GM18505 (cell line): ENCODE measurements at regions not wholly inside any gene's neighbourhood (a gene's known extent, or its start where the extent isn't known, plus 50 kb on each side); places are given as distances from the start of the nearest gene placed in this dataset.
"Not testable (repeated sequence)": the region's sequence is repeated elsewhere in the genome, so short reads cannot be mapped to it uniquely, and the experiment has no call there.

Experiments
- ATAC-seq: cut with Tn5 transposase; IDR thresholded peaks from one replicate; pipeline ENCODE4 v1.9.1; 2021; ENCODE audit not compliant: unreplicated experiment
- POLR2A ChIP-seq: IDR thresholded peaks from 4 replicates; pipeline ENCODE4 v1.6.1; 2011; ENCODE audit warnings: borderline replicate concordance; ENCODE audit not compliant: insufficient read depth, insufficient read length; ENCODE audit errors: extremely low read depth

DNA sequence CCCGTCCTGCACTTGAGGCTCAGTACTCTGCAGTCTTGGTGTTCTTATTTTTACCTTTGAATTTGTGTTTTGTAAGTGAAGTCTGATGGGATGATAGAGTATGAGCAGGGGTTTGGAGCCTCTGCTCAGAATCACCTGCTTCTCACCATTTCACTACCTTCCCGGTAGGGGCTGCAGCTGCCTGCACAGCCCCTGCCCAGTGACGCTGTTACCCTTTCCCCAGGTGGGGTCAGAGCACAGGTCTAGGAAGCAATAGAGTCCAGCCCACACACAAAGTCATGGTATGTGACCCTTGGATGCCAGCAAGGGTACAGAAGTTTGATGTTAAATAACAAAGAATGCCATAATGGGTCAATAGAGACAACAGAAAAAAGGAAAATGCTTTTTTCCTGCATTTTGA, 101.8 kb upstream of the TCF21 start:
- TF ChIP-seq POLR2A = no peak
- ATAC-seq = no peak

DNA sequence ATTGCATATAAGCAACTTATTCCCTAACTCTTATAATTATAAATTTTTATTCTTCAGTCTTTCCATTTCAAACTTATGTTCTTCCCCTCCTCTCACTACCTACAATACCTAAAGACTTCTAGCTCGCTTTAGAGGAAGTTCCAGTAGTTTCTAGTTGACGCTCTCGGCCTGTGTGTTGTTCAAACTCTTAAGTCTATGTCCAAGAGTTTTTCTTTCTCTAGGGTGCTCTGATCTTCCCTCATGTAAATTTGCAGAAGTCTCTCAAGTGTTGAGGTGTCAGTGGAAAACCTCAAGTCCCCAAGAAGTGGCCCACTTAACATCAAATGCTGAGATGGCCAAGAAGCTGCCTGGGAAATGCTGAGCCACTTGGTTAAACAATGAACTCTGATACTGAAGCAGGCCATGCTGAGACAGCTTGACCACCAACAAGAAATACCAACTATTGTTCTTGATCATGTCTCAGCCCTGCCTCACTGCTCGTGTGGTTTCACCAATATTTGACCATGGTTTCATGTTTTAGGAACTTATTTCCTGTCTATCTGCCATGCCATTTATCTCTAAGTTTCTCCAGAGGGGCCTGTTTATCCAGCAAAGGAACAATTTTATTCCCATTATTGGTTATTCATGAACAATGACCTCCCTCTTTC, 100.9 kb upstream of the TCF21 start:
- no peak for TF ChIP-seq POLR2A
- no peak for ATAC-seq

DNA sequence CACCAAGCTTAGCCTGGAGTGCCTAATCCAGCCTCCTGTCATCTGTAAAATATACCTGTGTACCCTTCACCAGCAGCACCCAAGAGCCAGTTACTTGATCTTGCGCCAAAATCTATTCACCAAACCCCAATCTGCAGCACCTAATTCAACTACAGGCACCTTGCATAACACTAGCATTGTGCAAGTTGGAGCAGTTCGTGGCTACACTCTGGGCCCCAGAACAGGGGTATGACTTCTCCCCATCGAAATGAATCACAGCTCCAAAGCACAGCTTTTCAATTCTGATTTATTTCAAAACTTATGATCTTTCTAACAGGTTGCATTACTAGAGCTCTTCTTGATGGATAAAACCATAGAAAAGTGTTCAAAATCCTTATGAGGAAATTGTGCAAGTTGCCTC, 100.4 kb upstream of the TCF21 start:
- no peak for TF ChIP-seq POLR2A
- no peak for ATAC-seq

DNA sequence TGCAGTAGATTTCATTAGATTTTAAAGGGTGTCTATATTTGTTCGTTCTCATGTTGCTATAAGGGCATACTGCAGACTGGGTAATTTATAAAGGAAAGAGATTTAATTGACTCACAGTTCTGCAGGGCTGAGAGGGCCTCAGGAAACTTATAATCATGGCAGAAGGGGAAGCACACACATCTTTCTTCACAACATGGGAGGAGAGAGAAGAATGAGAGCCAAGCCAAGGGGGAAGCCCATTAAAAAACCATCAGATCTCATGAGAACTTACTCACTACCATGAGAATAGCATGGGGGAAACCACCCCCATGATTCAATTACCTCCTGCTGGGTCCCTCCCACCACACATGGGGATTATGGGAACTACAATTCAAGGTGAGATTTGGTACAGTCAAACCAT, 99.5 kb upstream of the TCF21 start:
- not testable (repeated sequence) for ATAC-seq

DNA sequence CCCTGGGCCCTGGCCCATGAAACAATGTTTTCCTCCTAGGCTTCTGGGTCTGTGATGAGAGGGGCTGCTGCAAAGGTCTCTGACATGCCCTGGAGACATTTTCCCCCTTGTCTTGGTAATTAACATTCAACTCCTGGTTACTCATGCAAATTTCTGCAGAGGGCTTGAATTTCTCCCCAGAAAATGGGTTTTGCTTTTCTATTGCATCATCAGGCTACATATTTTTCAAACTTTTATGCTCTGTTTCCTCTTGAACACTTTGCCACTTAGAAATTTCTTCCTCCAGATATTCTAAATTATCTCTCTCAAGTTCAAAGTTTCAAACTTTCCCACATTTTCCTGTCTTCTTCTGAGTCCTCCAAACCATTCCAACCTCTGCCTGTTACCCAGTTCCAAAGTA, 98.2 kb upstream of the TCF21 start:
- not testable (repeated sequence) for ATAC-seq

DNA sequence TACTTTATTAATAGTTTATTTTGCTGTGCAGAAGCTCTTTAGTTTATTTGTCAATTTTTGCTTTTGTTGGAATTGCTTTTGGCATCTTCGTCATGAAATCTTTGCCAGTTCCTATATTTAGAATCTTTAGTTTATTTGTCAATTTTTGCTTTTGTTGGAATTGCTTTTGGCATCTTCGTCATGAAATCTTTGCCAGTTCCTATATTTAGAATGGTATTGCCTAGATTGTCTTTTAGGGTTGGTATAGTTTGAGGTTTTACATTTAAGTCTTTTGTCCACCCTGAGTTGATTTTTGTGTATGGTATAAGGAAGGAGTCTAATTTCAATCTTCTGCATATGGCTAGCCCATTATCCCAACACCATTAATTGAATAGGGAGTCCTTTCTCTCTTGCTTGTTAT, 93.9 kb upstream of the TCF21 start:
- ATAC-seq = not testable (repeated sequence)

DNA sequence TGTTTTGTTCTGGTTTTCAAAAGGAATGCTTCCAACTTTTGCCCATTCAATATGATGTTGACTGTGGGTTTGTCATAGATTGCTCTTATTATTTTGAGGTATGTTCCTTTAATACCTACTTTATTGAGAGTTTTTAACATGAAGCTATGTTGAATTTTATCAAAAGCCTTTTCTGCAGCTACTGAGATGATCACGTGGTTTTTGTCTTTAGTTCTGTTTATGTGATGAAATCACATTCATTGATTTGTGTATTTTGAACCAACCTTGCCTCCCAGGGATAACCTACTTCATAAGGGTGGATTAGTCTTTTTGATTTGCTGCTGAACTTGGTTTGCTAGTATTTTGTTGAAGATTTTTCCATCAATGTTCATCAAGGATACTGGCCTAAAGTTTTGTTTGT, 92.7 kb upstream of the TCF21 start:
- no peak for ATAC-seq
- TF ChIP-seq POLR2A = no peak

DNA sequence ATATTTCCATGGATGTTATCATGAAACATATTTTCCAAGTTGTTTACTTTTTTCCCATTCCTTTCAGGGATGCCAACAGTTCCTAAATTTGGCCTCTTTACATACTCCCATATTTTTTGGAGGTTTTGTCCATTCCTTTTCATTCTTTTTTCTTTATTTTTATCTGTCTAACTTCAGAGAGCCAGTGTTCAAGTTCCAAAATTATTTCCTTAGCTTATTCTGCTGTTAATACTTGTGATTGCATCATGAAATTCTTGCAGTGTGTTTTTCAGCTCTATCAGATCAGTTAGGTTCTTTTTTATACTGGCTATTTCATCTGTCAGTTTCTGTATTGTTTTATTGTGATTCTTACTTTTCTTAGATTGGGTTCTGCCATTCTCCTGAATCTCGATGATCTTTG, 89.9 kb upstream of the TCF21 start:
- no peak for TF ChIP-seq POLR2A
- ATAC-seq = no peak

DNA sequence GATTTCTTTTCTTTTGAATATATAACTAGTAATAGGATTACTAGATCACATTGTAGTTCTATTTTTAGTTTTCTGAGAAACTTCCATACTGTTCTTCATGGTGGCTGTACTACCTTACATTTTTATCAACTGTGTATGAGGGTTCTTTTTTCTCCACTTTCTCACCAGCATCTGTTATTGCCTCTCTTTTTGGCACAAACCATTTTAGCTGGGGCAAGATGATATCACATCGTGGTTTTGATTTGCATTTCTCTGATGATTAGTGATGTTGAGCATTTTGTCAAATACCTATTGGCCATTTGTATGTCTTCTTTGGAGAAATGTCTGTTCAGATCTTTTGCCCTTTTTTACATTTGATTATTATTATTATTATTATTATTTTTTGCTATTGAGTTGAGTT, 86.1 kb upstream of the TCF21 start:
- ATAC-seq = no peak
- TF ChIP-seq POLR2A = no peak

DNA sequence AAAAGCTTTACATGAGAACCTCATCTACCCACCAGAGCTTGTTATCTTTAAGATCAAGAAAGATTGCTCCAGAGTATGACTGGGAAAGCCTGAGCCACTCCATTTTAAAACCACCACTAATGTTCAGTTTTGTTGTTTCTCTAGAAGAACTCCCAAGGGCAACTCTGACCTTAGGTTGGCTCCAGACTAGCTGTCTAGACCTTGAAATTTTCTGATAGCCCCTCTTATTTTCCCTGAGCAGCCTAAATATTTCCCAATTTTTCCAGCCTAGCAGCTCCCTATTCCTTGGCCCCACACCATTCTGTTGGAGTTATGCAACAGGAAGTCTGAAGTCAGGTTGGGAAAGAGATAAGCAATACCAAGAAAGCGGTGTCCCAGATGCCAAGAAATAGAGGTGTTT, 84.6 kb upstream of the TCF21 start:
- no peak for TF ChIP-seq POLR2A
- no peak for ATAC-seq

DNA sequence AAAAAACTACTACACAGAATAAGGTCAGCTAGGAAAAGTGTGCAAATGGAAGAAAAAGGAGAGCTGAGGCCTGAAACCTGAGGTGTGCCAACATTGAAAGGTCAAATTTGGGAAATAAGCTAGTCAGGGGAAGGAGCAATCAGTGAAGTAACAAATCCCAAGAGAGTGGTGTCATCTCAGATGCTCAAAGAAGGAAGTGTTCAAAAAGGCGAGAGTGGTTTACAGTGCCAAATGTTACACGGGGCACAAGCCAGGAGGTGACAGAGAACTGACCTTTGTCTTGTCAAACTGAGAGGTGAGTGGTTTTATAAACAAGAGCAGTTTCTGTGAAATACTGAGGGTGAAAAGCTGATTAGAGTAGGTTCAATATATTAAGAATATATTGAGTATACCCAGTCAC, 83.0 kb upstream of the TCF21 start:
- TF ChIP-seq POLR2A = no peak
- no peak for ATAC-seq

DNA sequence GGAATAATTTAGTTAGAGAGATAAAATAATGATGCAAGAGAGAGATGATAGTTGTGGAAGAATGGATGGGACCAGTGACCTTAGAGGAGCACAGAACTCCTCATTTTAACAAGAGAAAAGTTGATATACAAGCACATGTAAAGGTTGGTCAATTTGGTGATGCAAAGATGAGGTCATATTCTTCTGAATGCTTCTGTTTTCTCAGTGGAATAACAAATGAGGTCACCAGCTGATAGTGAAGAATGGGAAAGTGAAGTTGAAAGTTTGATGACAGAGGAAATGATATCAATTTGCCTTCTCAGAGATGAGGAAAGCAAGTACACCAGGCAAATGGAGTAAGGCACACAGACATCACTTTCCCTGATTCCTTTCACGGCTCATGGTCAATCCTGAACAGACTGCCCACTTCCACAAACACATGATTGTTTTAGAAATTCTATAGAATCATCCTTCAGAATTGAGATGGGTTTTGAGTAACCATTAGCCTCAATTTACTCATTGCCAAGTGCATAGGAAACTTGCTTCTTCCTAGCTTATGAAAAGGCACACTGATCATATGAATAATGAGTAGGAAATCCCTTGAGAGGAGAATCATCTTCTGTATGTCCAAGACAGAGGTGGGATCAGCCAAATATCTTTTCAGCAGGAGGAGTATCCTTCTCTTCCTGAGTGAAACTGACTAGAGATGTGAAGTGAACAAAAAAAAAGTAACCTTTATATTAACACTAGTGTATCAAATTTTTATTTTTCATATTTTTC, 82.4 kb upstream of the TCF21 start:
- TF ChIP-seq POLR2A = no peak
- ATAC-seq = no peak

DNA sequence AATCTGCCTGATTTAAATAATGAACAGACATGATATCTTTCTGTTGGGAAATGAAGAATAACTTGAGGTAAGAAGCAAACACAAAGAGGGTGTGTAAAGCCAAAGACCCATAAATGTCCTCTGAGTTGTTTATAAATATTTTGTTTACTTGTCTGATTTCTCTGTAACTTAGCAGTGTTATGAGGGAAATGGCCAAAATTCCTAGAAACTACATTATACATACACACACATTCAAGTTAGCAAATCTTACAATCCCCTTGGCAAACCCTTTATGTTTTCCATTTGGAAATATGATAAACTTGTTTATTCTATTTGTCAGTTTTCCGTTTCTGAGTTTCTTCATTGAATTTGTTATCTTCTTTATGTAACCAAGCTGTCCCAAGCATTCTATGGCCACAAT, 81.4 kb upstream of the TCF21 start:
- TF ChIP-seq POLR2A = no peak
- ATAC-seq = no peak

DNA sequence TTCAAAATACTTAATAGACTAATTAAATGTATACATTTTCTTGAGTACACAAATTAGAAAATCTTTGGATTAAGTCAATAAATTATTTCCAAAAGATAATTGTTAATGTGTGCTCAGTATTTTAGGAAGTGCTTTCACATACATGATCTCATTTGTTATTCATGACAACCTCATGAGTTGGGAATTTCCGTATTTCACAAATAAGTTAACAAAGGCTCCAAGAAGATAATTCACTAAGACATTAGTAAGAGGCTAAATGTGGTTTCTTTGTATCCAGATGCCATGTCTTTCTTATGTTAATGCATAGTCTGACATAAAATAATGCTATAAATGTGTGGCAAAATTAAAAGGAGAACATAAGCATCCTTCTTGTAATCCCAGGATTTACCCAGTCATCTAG, 79.5 kb upstream of the TCF21 start:
- no peak for TF ChIP-seq POLR2A
- ATAC-seq = no peak

DNA sequence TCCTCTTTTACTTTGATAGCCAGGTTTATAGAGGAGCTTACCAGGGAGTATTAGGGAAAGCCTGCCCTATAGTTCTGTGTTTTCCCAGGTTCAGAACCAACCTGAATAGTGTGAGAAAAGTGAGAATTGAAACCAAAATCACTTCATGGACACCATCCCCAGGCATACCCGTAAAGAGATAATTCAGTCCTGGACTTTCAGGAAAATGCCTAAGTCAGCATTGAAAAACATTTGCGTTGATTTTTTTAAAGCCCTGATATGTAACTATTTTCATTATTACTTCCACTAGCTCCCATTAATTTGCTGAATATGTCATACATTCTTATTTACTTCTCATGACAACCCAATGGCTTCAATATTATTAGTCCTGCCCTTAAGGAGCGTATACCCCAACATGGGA, 77.4 kb upstream of the TCF21 start:
- no peak for ATAC-seq
- TF ChIP-seq POLR2A = no peak

DNA sequence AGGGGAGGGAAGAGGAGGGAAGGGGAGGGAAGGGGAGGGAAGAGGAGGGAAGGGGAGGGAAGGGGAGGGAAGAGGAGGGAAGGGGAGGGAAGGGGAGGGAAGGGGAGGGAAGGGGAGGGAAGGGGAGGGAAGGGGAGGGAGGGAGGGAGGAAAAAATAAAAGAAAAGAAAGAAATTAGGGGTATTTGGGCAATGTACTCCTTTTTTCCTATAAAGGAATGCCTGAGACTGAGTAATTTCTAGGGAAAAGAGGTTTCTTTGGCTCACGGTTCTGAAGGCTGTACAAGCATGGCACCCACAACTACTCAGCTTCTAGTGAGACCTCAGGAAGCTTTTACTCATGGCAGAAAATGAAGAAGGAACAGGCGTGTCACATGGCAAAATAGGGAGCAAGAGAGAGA, 76.5 kb upstream of the TCF21 start:
- not testable (repeated sequence) for ATAC-seq
